GM21529 (cell line): ENCODE measurements at regions not wholly inside any gene's neighbourhood (a gene's known extent, or its start where the extent isn't known, plus 50 kb on each side); places are given as distances from the start of the nearest gene placed in this dataset.
"Not testable (repeated sequence)": the region's sequence is repeated elsewhere in the genome, so short reads cannot be mapped to it uniquely, and the experiment has no call there.

Experiments used
- ATAC-seq: cut with Tn5 transposase; IDR thresholded peaks from one replicate; pipeline ENCODE4 v1.9.1; 2021; ENCODE audit not compliant: unreplicated experiment

GRCh38 chr15:62362608-62363007 lies 197.5 kb upstream of the C2CD4B start:
- no peak for ATAC-seq

GRCh38 chr15:62363913-62364312 lies 198.8 kb upstream of the C2CD4B start:
- no peak for ATAC-seq

GRCh38 chr15:62365795-62366442 lies 200.8 kb upstream of the C2CD4B start:
- no peak for ATAC-seq

GRCh38 chr15:62369454-62369853 lies 204.4 kb upstream of the C2CD4B start:
- ATAC-seq = no peak

- not testable (repeated sequence) for ATAC-seq
Observed at GRCh38 chr15:62371683-62372082, 206.6 kb upstream of the C2CD4B start.

- no peak for ATAC-seq
Observed at GRCh38 chr15:62377736-62378480, 212.8 kb upstream of the C2CD4B start.

- no peak for ATAC-seq
Observed at GRCh38 chr15:62378772-62379498, 213.8 kb upstream of the C2CD4B start.

GRCh38 chr15:62380011-62380410 lies 214.9 kb upstream of the C2CD4B start:
- no peak for ATAC-seq

- no peak for ATAC-seq
Observed at GRCh38 chr15:62382046-62382445, 217.0 kb upstream of the C2CD4B start.

- peak; percentile 85 for ATAC-seq
Observed at GRCh38 chr15:62389885-62390790, 225.1 kb upstream of the C2CD4B start, which contains the start of gene TLN2. Gene TLN2 (plus strand): TSS chr15:62390550.

GRCh38 chr15:62390791-62391640 lies 225.9 kb upstream of the C2CD4B start:
- ATAC-seq = no peak

- no peak for ATAC-seq
Observed at GRCh38 chr15:62391641-62392262, 226.7 kb upstream of the C2CD4B start.

- no peak for ATAC-seq
Observed at GRCh38 chr15:62392376-62392775, 227.3 kb upstream of the C2CD4B start.

GRCh38 chr15:62393196-62393595 lies 228.1 kb upstream of the C2CD4B start:
- ATAC-seq = no peak

- ATAC-seq = no peak
Observed at GRCh38 chr15:62394079-62394478, 229.0 kb upstream of the C2CD4B start.

- no peak for ATAC-seq
Observed at GRCh38 chr15:62400778-62401177, 235.7 kb upstream of the C2CD4B start.

GRCh38 chr15:62402687-62403086 lies 237.6 kb upstream of the C2CD4B start:
- ATAC-seq = no peak

- ATAC-seq = no peak
Observed at GRCh38 chr15:62403164-62403809, 238.2 kb upstream of the C2CD4B start.
